HL-60 (cell line): ENCODE measurements at regions not wholly inside any gene's neighbourhood (a gene's known extent, or its start where the extent isn't known, plus 50 kb on each side); places are given as distances from the start of the nearest gene placed in this dataset.

Experiments used
- GABPA ChIP-seq: IDR thresholded peaks from 2 replicates; pipeline ENCODE4 v1.6.1; 2012; ENCODE audit warnings: low read depth
- TF ChIP-seq, protein P1 (sequence below): IDR thresholded peaks from one replicate; pipeline ENCODE4 v1.5.1; 2011; ENCODE audit warnings: low read length, control low read depth, inconsistent platforms; ENCODE audit not compliant: insufficient read depth

DNA sequence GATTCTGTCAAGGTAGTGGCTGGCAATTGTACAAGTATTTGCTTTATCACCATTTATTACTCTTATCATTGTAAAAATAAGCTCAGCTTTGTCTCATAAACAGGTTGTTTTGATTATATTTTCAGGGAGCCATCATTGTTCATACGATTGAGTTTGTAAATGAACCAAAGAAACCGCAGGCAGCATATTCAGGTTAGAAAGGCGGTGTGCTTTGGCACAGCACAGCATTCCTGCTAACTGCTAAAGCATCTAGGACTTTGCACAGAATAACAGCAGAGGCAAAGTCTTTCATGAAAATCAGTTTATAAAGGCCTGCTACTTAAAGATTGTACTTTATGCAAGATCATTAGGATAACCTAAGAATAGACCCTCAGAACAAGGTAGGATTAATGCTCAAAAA lies 281.5 kb upstream of the SLC24A2 start:
- TF ChIP-seq, protein P1, sequence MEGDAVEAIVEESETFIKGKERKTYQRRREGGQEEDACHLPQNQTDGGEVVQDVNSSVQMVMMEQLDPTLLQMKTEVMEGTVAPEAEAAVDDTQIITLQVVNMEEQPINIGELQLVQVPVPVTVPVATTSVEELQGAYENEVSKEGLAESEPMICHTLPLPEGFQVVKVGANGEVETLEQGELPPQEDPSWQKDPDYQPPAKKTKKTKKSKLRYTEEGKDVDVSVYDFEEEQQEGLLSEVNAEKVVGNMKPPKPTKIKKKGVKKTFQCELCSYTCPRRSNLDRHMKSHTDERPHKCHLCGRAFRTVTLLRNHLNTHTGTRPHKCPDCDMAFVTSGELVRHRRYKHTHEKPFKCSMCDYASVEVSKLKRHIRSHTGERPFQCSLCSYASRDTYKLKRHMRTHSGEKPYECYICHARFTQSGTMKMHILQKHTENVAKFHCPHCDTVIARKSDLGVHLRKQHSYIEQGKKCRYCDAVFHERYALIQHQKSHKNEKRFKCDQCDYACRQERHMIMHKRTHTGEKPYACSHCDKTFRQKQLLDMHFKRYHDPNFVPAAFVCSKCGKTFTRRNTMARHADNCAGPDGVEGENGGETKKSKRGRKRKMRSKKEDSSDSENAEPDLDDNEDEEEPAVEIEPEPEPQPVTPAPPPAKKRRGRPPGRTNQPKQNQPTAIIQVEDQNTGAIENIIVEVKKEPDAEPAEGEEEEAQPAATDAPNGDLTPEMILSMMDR: no peak
- TF ChIP-seq GABPA: no peak
